GM10248 (cell line): ENCODE measurements at regions not wholly inside any gene's neighbourhood (a gene's known extent, or its start where the extent isn't known, plus 50 kb on each side); places are given as distances from the start of the nearest gene placed in this dataset.

Experiments
- CTCF ChIA-PET: fragments of 300-600 bp; sonication (Branson Sonifier 250); formaldehyde crosslinking; extraction: SDS; loops from one replicate; lab custom pipeline; 2021; ENCODE audit warnings: antibody characterized with exemption; lab: Yijun Ruan, JAX
- POLR2A ChIA-PET: fragments of 350-650 bp; sonication (Branson Sonifier 250); formaldehyde crosslinking; extraction: SDS; loops from one replicate; lab custom pipeline; 2020; ENCODE audit warnings: antibody characterized with exemption; lab: Yijun Ruan, JAX
- DNase-seq: peaks from one replicate; pipeline ENCODE4 v3.0.0; 2012; ENCODE audit errors: extremely low spot score
- CTCF ChIP-seq: IDR thresholded peaks from 2 replicates; pipeline ENCODE4 v1.5.1; 2012; ENCODE audit warnings: mild to moderate bottlenecking, low read depth; ENCODE audit errors: extremely low read depth, missing control alignments, control extremely low read depth

GRCh38 chr14:100408350-100409002 is 85.3 kb downstream of the SLC25A47 start:
- no peak for TF ChIP-seq CTCF
- ChIA-PET CTCF (interaction anchor here (2.4 kb wide), 1 partner anchor 14 kb away, joined by 6 read pairs; no protein-coding TSS in a partner anchor), POLR2A (no interaction called here)
- no peak for DNase-seq

- POLR2A ChIA-PET: no interaction called here
- no peak for DNase-seq
- TF ChIP-seq CTCF: no peak
- CTCF ChIA-PET: interaction anchor here (0.9 to 2.4 kb wide), 2 partner anchors 14 to 237 kb away, joined by 4 to 6 read pairs; no protein-coding TSS in a partner anchor
These were observed 85.8 kb downstream of the SLC25A47 start for GRCh38 chr14:100409003-100409360.

GRCh38 chr14:100409651-100410050 is 86.5 kb downstream of the SLC25A47 start:
- POLR2A ChIA-PET: no interaction called here

GRCh38 chr14:100410056-100410565 is 87.0 kb downstream of the SLC25A47 start:
- no peak for TF ChIP-seq CTCF
- DNase-seq: no peak
- ChIA-PET CTCF (interaction anchor here (1.0 to 2.4 kb wide), 2 partner anchors 12 to 16 kb away, joined by 3 to 6 read pairs; no protein-coding TSS in a partner anchor), POLR2A (no interaction called here)

More at GRCh38 chr14:100409651-100410050, 86.5 kb downstream of the SLC25A47 start:
- no peak for DNase-seq
- CTCF ChIA-PET: interaction anchor here (0.9 to 2.4 kb wide), 2 partner anchors 15 to 236 kb away, joined by 4 to 6 read pairs; no protein-coding TSS in a partner anchor
- no peak for TF ChIP-seq CTCF

- DNase-seq: no peak
- no peak for TF ChIP-seq CTCF
- ChIA-PET CTCF (no interaction called here), POLR2A (no interaction called here)
These were observed 90.6 kb downstream of the SLC25A47 start for GRCh38 chr14:100413699-100414098.

- no peak for TF ChIP-seq CTCF
- CTCF ChIA-PET: no interaction called here
- DNase-seq: no peak
- POLR2A ChIA-PET: no interaction called here
These were observed 92.1 kb downstream of the SLC25A47 start for GRCh38 chr14:100415226-100415625.
